Keratinocyte (primary cell): ENCODE measurements at regions not wholly inside any gene's neighbourhood (a gene's known extent, or its start where the extent isn't known, plus 50 kb on each side); places are given as distances from the start of the nearest gene placed in this dataset.

Experiments used
- EZH2 ChIP-seq: IDR thresholded peaks from one replicate; pipeline ENCODE4 v1.6.1; 2012; ENCODE audit warnings: inconsistent platforms, mild to moderate bottlenecking, low read length, moderate library complexity
- TF ChIP-seq, protein P1 (sequence below), 3 experiments: IDR thresholded peaks in 1 of 3; conservative IDR thresholded peaks in 1 of 3; optimal IDR thresholded peaks in 1 of 3; 2 replicates in 2 of 3; 3 replicates in 1 of 3; pipeline versions ENCODE3 to v1.5.1; 2011; ENCODE audit warnings: low read length in 3 of 3, mild to moderate bottlenecking in 3 of 3, moderate library complexity in 2 of 3, control low read depth in 1 of 3, inconsistent platforms in 1 of 3; ENCODE audit not compliant: insufficient read depth in 2 of 3; ENCODE audit errors: extremely low read depth in 1 of 3

DNA sequence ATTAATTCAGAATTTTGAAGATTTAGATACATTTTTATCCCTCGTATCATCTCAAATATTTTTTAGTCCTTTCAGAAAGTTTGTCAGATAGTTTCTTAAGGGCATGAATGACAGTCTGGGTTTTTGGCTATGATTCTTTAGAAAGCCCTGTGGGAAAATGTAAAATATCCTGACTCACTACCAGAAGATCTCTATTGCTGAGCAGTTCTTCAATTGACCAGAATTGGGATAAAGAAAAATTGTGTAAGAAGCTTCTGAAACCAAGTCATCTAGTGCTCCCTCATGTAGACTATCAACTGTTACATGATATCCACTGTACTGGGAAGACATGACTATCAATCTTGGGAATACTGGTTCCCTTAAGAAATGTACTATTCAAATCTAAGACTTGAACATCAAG, 608.3 kb upstream of the CHRM3 start:
- no peak for TF ChIP-seq EZH2
- TF ChIP-seq, protein P1, sequence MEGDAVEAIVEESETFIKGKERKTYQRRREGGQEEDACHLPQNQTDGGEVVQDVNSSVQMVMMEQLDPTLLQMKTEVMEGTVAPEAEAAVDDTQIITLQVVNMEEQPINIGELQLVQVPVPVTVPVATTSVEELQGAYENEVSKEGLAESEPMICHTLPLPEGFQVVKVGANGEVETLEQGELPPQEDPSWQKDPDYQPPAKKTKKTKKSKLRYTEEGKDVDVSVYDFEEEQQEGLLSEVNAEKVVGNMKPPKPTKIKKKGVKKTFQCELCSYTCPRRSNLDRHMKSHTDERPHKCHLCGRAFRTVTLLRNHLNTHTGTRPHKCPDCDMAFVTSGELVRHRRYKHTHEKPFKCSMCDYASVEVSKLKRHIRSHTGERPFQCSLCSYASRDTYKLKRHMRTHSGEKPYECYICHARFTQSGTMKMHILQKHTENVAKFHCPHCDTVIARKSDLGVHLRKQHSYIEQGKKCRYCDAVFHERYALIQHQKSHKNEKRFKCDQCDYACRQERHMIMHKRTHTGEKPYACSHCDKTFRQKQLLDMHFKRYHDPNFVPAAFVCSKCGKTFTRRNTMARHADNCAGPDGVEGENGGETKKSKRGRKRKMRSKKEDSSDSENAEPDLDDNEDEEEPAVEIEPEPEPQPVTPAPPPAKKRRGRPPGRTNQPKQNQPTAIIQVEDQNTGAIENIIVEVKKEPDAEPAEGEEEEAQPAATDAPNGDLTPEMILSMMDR (optimal IDR thresholded peaks at IDR 0.05 in 1 of 3, IDR thresholded peaks at IDR 0.05 in 1 of 3, conservative IDR thresholded peaks at IDR 0.05 in 1 of 3; ENCODE audit: extremely low read depth in 1 of 3, insufficient read depth in 2 of 3, low read length in 3 of 3): no peak
